Pancreas (tissue), 10 donors: ENCODE measurements at regions not wholly inside any gene's neighbourhood (a gene's known extent, or its start where the extent isn't known, plus 50 kb on each side); places are given as distances from the start of the nearest gene placed in this dataset.

Experiments
- ATAC-seq, 4 donors: fragments of 200-7000 bp; cut with Tn5 transposase; one replicate each; pipeline versions ENCODE4 v1.8.0 to v1.9.1; 2020; ENCODE audit warnings: mild to moderate bottlenecking in 4 of 4, moderate library complexity in 4 of 4
- DNase-seq, 6 donors: peaks; one replicate each; pipeline ENCODE4 v3.0.0-alpha.2; 2020
- FAIRE-seq: peaks from 2 replicates; lab custom pipeline; 2012; peaks lifted over from hg19 to GRCh38; lab: Jason Lieb, UNC
- H3K27ac ChIP-seq, 4 donors: fragments of 200-600 bp; sonication (generic); 1 replicate in 3 of 4; 2 replicates in 1 of 4; pipeline versions ENCODE4 v1.5.0 to v1.8.0; 2020
- H3K27me3 ChIP-seq, 4 donors: fragments of 200-600 bp; one replicate each; pipeline ENCODE4 v1.8.0; 2021
- H3K36me3 ChIP-seq, 3 donors: fragments of 200-600 bp; sonication (generic) in 1 of 3; one replicate each; pipeline versions ENCODE4 v1.5.0 to v1.8.0; 2020 to 2021
- H3K4me1 ChIP-seq, 3 donors: fragments of 200-600 bp; one replicate each; pipeline ENCODE4 v1.8.0; 2021
- H3K4me3 ChIP-seq, 4 donors: fragments of 200-600 bp; sonication (generic) in 2 of 4; one replicate each; pipeline versions ENCODE4 v1.5.0 to v1.8.0; 2020 to 2021
- H3K9me3 ChIP-seq, 4 donors: fragments of 200-600 bp; one replicate each; pipeline ENCODE4 v1.8.0; 2021
- CTCF ChIP-seq, 4 donors: fragments of 200-600 bp; sonication (generic) in 3 of 4; IDR thresholded peaks; one replicate each; pipeline versions ENCODE4 v1.5.0 to v1.8.0; 2021; ENCODE audit warnings: antibody characterized with exemption in 4 of 4
- WGBS, 2 donors: extraction: QIAGEN DNeasy Blood & Tissue Kit; methylation state at CpG; one replicate each; pipeline ENCODE4 v1.1.7; 2013; 5-methylcytosine and 5-hydroxymethylcytosine counted together
- intact Hi-C, 3 donors: fragments of 100-400 bp; cut with DNase I; formaldehyde crosslinking; loops; one replicate each; pipeline versions ENCODE4 v1.11.1 to v1.14.2; 2022
- donor health status: healthy with polysubstance abuse.
- donor health status: DM: no; HTN: no; CAD: no; lungs with moderate emphysema.
- donor health status: DM: no; HTN: no; CAD: no.
- donor health status: control.
- donor health status: control.
- donor health status: Bipolar disorder and iron deficiency.
- donor health status: DM: yes; HTN: yes; CAD: no.
- donor health status: DM: no; HTN: no; CAD: no.
- donor health status: DM: no; HTN: no; CAD: no.
- donor health status: DM: yes; HTN: yes; CAD: no.

- DNase-seq (no peak), ATAC-seq (no peak), FAIRE-seq (no peak)
- no peaks in the 10 kb centered on the region for H3K27me3 ChIP-seq
- H3K4me1 ChIP-seq: no peaks in the 10 kb centered on the region
- H3K9me3 ChIP-seq: no peaks in the 10 kb centered on the region
- no peak overlapping the region for H3K27ac ChIP-seq
- no peak for TF ChIP-seq CTCF (IDR thresholded peaks at IDR 0.05)
- no peaks in the 10 kb centered on the region for H3K36me3 ChIP-seq
- no peak overlapping the region for H3K4me3 ChIP-seq
- WGBS, 2 donors: 68 to 76% methylated on average over 4 of the region's 4 CpGs
- intact Hi-C loops: no loop called here
Observed at GRCh38 chr11:115933564-115933963, 429.3 kb upstream of the CADM1 start.

- ATAC-seq: peak in 2 of 4 donors; percentile 32 to 46
- TF ChIP-seq CTCF (IDR thresholded peaks at IDR 0.05): no peak
- FAIRE-seq: no peak
- WGBS, 2 donors: 76 to 85% methylated on average over 1 of the region's 1 CpG
- H3K4me1 ChIP-seq: no peaks in the 10 kb centered on the region
- H3K27me3 ChIP-seq: no peaks in the 10 kb centered on the region
- H3K4me3 ChIP-seq: no peak overlapping the region
- no peaks in the 10 kb centered on the region for H3K36me3 ChIP-seq
- DNase-seq: no peak
- H3K9me3 ChIP-seq: no peaks in the 10 kb centered on the region
- intact Hi-C loops: no loop called here
- H3K27ac ChIP-seq: no peak overlapping the region
Observed at GRCh38 chr11:115931548-115932083, 427.4 kb upstream of the CADM1 start.

- FAIRE-seq (no peak), DNase-seq (no peak), ATAC-seq (peak in 2 of 4 donors; percentile 75 to 87)
- Histone ChIP-seq H3K4me1 (no peaks in the 10 kb centered on the region), H3K36me3 (no peaks in the 10 kb centered on the region), H3K4me3 (no peak overlapping the region), H3K27ac (no peak overlapping the region), H3K9me3 (no peaks in the 10 kb centered on the region), H3K27me3 (no peaks in the 10 kb centered on the region)
- no peak for TF ChIP-seq CTCF (IDR thresholded peaks at IDR 0.05)
- intact Hi-C loops: no loop called here
- 42 to 53% methylated on average over 3 of the region's 3 CpGs for WGBS, 2 donors
Observed at GRCh38 chr11:115930886-115931547, 426.8 kb upstream of the CADM1 start.

- intact Hi-C loops: no loop called here
- Histone ChIP-seq H3K9me3 (no peaks in the 10 kb centered on the region), H3K36me3 (no peaks in the 10 kb centered on the region), H3K4me1 (no peaks in the 10 kb centered on the region), H3K27me3 (no peaks in the 10 kb centered on the region), H3K4me3 (no peak overlapping the region), H3K27ac (no peak overlapping the region)
- ATAC-seq (peak in 3 of 4 donors; percentile 21 to 44 (median 36)), FAIRE-seq (no peak), DNase-seq (no peak)
- WGBS, 2 donors: 40 to 46% methylated on average over 2 of the region's 2 CpGs
- no peak for TF ChIP-seq CTCF (IDR thresholded peaks at IDR 0.05)
Observed at GRCh38 chr11:115930291-115930690, 426.1 kb upstream of the CADM1 start.

GRCh38 chr11:115929618-115930129, 425.5 kb upstream of the CADM1 start:
- Histone ChIP-seq H3K27me3 (no peaks in the 10 kb centered on the region), H3K36me3 (no peaks in the 10 kb centered on the region), H3K9me3 (no peaks in the 10 kb centered on the region), H3K4me1 (no peaks in the 10 kb centered on the region), H3K27ac (no peak overlapping the region), H3K4me3 (no peak overlapping the region)
- WGBS, 2 donors: 62 to 76% methylated on average over 6 of the region's 6 CpGs
- no peak for ATAC-seq
- intact Hi-C loops: no loop called here
- DNase-seq: no peak
- no peak for TF ChIP-seq CTCF (IDR thresholded peaks at IDR 0.05)
- FAIRE-seq: no peak
